Superior temporal gyrus (tissue), 1 donor: ENCODE measurements at regions not wholly inside any gene's neighbourhood (a gene's known extent, or its start where the extent isn't known, plus 50 kb on each side); places are given as distances from the start of the nearest gene placed in this dataset.

Experiments used
- DNase-seq: peaks from one replicate; pipeline ENCODE4 v3.0.0-alpha.2; 2016; ENCODE audit errors: extremely low spot score

DNA sequence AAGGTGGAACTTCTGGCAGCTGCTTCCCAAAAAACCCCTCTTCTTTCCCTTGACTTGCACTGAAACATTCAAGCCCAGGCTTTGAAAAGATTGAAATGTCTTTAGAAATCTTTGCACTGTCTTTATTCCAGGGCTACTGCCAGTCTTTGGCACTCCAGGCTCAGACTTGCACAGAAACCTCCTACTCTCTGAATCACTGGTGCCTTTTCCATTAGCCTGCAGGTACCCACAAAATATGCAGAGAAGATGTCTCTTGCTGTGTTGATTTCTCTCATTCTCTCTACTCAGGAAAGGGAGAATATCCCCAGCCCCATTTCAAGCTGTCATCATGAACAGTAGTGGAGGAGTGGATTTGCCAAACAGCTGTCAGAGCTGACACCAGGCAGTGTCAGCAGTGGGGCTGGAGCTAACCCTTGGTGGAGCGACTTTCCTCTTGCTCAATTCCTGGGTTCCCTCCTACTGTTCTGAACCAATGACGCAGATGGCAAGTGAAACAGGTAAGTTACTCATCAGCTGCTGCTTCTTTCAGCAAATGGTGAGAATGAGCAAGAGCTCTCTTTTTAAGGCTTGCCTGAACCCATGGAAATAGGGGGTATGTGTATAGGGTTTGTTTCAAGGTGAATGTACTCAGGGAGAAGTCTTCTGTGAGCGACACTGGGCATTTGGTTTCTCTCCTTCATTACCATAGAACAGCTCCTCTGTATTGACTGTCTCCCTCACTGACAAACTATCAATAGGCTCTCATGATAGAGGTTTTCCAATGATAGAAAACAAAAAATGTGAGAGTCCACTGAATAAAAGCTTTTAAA lies 362.4 kb downstream of the ADRA2A start:
- no peak for DNase-seq

DNA sequence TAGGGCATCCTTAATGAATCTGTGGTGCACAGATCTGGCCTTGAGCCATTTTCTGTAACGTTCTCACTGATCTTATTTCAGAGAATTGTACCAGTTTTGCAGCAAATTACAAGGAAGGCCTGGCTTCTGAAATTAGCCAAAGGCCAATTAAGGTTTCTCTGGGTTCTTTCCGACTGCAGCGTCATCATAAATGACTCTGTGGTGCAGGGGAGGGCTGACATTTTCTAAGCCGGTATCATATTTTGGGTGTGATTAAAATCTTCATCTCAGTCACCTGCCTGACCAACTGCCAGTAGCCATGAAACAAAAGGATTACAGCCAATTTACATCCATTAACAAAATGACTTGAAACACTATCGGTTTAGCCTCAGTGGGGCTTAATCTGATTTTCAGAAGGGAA lies 363.7 kb downstream of the ADRA2A start:
- DNase-seq = no peak

DNA sequence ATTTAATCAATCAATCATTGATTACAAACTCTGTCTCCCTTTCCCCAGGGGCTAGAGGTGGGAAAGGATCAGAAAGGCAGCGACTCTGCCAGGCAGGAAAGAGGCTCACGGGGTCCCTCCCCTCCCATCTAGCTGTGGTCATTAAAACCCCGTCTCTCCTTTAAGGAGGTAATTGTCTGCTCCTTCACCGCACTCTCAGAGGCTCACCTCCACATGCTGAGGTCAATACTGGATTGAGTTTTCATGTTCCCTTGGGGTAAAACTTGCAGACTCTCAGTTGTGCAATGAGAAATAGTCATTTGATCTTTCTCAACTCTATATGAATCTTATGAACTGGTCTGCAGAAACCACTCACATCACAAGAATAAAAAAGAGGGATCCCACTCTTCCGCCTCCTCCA lies 368.8 kb downstream of the ADRA2A start:
- DNase-seq = no peak

DNA sequence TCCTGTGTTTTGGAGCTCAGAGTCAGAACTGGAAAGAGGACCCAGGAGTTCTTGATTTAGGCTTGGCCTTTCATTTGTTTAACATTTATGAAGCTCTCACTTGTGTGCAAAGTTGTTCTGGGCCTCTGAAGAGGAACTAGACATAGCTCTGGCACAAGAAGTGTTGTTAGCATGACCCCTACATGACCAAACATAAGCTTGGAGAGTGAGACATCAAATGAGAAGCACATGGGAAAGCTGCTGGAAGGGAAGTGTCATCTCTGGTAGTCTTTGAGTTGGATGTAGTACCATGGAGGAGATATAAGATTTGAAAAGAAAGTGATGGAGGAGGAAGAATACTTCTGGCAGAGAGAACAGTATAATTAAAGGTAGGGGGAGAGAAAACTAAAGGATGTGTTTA lies 370.1 kb downstream of the ADRA2A start:
- no peak for DNase-seq

DNA sequence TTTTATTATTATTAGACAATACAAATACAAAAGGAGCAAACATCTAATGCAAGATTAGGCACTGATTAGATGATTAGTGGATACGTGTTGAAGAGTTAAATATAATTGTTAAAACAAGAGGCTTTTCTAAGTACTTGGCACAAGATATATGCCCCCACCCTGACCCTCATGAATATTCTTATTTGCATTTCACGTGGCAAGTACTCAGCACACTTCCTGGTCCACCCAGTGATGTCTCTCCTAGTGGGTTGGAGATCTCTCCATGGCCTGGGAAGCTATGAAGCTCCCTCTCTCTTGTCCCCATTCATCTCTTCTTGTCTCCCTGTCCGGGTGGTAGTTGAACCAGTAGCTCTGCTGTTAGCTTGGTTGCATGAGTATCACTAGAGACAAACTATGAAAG lies 375.3 kb downstream of the ADRA2A start:
- no peak for DNase-seq

DNA sequence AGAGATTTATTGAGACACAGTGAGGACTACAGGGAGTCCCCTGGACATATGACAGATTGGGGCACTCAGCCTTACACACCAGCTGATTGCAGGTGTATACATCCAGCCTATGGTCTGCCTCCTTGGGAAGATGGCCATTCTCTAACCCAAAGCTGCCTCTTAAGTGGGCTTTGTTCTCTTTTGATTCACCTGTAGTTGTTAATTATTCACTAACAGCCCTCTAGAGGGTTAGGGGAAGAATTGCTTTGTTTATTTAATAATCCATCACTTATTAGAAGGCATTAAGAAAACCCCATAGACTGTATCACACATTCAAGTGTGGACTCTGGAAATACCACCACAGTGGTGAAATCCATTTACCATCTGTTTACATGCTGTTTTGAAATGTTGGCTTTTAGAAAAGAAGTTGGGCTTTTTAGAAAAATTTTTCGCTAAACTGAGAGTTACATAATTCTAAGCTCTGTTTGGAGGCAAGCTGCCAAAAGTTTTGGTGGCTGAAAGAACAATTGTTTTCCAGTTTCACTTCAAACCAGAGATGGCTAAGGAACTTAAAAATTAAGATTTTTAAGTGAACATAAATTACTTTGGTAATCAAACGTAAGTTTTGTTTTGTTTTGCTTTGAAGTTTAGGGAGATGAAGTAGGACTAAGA lies 379.1 kb downstream of the ADRA2A start:
- DNase-seq = peak; percentile 70

DNA sequence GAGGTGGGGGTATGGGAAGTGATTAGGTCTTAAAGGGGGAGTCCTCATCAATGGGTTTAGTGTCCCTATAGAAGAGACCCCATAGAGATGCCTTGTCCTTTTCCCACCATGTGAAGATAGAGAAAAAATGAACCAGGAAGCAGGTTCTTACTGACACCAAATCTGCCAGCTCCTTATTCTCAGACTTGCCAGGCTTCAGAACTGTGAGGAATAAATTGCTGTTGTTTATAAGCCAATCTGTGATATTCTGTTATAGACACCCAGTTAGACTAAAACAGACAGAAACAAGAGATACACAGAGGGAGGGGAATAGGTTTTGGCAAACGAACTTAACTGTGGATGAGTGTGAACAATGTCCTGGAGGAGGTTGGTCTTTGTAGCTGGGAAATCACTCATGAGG lies 381.4 kb downstream of the ADRA2A start:
- no peak for DNase-seq

DNA sequence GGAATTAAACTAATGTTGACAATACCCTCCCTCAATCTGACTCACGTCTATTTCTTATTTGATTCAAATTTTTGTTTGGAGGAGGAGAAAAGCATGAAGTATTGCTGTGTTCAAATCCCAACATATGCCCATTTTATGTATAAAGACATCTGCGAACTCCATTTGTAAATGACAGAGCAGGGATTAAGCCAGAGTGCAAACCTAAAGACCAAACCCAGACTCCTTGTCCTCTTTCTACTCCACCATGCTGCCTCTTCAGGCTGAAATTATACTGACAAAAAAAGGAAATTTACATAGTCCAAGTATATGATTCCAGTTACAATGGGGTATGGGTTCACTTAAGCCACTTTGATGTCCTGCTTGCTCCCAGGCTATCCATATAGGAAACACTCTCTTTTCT lies 383.1 kb downstream of the ADRA2A start:
- no peak for DNase-seq

DNA sequence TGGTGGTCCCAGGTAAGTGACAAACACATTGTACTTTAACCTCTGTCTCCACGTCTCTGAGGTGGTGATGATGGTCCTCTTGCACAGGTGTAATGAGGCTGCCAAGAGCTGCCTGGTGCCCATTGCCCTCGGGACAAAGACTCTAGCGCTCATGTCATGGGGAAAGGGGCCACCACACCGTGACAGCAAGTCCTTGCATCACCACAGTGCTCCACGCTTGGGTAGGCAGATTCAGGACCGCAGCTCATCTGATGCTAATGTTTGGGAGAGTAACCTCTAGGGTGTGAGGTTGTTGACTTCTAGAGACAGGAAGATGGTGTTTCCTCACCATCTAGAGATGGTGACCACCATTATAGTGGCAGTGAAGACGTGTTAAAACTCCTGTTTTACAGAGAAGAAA lies 395.6 kb downstream of the ADRA2A start:
- no peak for DNase-seq

DNA sequence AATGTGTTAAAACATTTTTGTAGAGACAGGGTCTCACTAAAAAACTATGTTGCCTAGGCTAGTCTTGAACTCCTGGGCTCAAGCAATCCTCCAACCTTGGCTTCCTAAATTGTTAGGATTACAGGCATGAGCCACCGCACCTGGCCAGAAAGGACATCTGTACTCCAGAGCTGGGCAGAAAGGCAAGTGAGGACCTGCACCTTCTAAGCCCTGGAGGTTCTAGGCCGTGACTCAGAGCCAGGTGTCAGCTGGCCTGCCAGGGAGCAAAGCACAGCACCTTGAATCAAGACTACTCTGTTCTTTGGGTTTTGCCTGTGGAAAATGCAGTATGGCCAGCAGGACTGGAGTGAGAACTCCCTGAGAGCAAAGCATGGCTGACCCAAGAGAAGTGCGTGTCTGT lies 396.5 kb downstream of the ADRA2A start:
- no peak for DNase-seq

DNA sequence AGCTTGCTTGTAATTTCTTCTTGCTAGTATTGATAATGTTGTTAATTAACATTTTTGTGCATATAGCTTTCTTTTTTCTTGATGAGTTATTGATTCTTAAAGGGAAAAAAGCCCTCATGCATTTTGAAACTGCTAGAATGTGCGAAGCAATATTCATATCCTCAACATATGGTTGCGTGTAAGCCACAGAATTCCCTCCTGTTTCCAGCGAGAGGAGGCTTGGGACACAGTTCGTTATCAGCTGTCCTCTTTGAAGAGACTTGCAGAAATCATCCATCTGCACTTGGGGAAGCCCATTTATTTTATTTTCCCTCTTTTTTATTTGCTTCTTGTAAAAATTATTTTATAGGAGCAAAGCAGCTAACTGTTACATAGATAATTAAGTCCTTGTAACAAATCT lies 398.0 kb downstream of the ADRA2A start:
- no peak for DNase-seq

DNA sequence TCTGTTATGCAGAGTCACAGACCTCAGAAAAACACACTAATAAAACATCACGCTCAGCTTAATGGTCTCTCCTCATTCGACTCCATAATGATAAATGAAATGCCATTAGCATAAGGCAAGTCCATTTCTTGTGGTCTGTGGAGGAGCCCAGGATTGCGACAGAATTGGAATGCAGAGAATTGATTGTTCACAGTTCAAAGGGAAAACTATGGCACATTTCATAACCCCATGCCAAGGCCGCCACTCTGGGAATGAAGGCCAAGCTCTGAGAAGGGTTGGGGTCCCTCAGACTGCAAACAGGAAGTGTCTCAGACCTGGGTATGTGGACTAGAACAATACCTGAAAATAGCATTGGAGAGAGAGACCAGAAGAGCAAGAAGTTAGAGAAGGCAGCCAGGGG lies 398.9 kb downstream of the ADRA2A start:
- DNase-seq = no peak

DNA sequence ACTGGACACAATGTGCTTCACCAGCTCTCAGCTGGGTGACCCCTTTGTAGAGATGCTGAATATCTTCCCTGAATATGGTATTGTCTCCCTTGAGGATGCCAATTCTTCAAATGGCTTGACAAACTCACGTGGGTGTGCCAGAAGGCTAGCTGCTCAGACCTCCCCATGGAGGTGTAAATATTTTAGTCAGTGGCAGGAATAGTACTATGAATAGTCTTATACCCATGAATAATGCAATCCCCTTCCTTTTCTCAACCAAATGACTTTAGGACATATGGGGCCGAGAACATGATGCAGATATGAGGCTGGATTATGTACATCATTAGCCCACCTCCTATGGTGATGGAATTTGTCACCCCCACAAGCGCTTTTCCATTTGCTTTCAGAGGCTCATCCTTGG lies 401.8 kb downstream of the ADRA2A start:
- no peak for DNase-seq

DNA sequence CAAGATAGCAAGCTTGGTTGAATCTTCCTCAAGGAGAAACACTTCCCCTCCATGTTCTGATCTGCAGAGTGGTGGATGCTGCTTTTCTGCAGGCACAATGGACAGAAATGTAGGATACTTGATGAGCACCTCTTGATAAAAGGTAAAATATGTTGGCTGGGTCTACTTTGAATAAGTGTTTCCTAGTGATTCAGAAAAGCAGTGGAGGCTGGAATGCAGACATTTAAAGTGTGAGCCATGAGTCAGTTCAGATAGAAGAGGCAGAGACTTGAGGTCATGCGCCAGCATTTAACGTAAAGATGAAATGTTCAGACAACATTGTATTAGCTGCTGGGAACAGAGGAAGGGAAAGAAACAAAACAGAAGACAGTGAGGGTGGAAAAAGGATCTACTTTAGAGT lies 403.1 kb downstream of the ADRA2A start:
- no peak for DNase-seq

DNA sequence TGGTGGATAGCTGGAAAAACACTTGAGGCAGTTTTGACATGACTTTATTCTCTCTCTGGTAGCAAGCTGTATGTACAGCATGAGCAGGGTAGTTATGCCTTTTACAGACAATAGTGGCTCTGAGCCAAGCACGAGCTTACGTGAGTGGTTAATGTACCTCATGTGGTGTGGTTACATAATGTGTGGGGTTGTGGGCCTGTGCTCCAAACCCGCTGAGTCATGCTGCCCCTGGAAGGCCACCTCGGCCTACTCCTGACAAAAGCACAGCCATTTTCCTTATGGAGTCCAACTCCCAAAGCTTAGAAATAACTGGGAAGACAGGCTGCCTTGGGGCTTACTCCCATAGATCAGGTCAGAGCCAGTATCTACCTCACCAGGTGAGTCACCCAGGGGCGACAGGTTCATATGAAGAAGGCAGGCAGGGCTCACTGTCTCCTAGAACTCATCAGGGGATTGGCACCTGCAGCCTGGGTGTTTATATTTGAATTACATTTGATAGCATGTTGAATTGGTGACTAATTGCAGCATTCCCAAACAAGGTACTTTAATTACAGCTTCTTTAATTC lies 404.5 kb downstream of the ADRA2A start:
- no peak for DNase-seq

DNA sequence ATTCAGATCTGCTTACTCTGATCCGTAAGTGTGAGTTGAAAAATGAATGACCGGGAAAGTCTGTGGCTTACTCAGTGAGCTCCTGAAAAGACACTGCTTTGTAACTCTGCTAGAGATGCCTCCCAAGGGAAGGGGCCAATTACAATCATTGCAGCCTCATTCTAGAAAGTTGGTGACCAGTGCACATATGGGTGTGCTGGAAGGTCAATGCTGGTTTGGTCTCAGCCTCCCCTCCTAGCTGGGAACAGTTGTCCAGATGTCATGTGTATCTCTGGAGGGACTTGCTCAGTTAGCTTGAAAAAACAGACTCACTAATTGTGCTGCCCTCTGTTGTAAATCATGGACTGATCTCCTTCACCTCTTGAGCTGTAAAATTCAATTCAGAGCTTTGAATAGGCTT lies 405.0 kb downstream of the ADRA2A start:
- no peak for DNase-seq

DNA sequence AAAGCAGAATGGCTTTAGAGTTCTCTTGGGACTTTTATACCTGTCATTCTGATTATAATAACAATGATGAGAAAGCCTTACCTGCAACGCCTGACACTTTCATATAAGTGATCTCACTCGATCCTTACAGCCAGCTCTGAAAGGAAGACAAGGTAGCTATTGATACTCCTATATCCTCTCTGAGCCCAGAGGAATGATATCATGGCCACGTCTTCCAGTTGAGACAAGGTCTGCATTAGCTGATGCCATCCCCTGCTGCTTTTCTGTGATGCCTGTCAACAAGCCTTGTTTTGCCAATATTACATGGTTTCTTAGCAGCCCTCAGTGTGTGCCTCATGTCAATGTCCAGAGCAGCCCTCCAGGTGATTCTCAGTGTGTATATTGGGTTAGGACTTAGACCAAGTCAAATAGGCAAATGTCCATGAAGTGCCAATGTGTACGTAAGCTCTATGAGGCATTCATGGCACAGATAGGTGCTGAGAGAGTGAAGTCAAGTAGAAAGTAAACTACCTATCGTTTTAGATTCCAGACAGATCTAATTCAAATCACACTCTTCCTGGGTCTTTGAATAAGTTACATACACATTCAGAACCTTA lies 405.9 kb downstream of the ADRA2A start:
- DNase-seq = no peak

DNA sequence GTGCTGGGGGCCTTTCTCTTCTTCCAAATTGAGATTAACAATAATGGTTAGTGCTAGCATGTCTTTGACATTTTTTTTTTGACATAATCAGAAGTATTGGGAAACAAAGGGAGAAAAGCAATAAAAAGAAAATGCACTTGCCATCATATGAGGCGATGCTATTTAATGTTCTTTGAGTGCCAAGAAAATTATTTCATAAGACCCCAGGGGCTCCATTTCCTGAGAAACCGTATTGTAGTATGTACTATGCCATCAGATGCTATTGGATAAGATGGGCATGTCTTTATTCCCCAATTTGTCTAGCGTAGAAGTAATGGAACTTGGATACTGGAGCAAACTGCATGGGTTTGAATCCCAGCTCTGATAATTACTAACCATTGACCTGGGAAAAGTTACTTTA lies 408.9 kb downstream of the ADRA2A start:
- DNase-seq = no peak

DNA sequence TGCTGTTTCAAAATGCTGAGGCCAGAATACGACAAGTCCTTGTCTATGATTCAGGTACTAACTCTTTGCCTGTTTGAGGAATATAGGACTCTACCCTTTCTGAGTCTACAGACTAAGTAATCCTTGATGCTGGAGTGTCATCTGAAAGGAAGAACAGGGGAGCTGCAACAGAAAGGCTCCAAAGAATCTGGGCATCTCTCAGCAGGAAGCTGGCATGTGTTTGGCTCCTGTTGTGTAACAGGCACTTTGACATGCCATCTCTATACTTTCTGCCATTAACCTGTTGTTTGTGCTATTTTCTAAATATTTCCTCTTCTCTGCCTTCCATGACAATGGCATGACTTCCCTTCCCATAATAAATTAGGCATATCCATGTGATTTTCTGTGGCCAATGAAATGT lies 409.5 kb downstream of the ADRA2A start:
- DNase-seq = no peak

DNA sequence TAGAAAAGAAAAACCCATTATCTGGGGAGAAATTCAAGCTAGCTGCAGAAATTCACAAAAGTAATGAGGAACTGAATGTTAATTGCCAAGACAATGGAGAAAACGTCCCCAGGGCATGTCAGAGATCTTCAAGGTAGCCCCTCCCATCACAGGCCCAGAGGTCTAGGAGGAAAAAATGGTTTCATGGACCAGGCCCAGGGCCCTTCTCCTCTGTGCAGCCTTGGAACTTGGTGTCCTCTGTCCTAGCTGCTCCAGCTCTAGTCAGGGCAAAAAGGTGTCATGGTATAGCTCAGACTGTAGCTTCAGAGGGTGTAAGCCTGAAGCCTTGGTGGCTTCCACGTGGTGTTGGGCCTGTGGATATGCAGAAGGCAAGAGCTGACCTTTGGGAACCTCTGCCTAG lies 411.8 kb downstream of the ADRA2A start:
- DNase-seq = no peak

DNA sequence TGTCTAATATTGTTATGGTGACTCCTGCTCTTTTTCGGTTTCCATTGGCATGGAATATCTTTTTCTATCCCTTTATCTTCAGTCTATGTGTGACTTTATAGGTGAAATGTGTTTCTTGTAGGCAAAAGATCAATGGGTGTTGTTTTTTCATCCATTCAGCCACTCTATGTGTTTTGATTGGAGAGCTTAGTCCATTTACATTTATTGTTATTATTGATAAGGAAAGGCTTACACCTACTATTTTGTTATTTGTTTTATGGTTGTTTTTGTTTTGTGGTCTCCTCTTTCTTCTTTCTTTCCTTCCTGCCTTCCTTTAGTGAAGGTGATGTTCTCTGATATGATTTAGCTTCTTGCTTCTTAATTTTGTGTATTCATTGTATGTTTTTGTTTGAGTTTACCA lies 414.3 kb downstream of the ADRA2A start:
- no peak for DNase-seq

DNA sequence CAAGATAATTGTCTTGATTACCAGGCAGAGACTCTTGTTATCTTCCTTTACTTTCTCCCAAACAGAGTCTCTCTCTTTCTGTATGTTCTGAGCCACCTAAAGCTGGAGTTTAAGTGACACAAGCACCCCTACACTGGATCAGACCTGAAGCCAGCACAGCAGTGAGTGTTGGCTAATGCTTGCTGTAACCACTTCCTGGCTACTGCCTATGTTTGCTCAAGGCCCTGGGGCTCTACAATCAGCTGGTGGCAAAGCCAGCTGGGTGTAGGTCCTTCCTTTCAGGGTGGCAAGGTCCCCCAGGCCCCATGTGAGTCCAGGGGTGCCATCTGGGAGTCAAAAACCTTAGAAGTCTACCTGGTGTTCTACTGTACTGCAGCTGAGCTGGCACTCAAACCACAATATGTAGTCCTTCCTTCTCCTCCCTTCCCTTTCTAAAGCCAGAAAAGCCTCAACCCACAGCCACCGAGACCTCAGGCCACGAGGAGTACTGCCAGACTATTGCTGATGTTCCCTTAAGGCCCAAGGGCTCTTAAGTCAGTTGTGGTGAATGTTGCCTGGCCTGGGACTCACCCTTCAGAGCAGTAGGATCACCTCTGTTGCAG lies 416.3 kb downstream of the ADRA2A start:
- DNase-seq = no peak

DNA sequence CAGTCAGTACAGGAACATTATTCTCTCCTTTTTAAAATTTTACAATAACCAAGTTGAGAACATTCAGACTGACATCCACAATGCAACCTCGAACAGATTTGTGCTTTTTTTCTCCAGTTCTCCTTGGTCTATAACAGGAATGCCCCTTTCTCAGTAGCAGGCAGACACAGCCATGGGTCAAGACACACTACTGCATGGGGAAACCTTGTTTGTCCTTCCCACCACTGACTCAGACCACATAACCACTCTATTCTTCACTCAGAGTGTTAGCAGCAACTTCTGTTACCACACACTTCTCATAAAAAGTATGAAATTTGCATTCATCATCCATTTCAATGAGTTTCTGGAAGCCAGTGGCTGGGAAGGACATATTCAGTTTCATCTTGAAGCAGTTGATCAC lies 421.7 kb downstream of the ADRA2A start:
- DNase-seq = no peak
